Mucosa of descending colon (tissue), 3 donors: ENCODE measurements at regions not wholly inside any gene's neighbourhood (a gene's known extent, or its start where the extent isn't known, plus 50 kb on each side); places are given as distances from the start of the nearest gene placed in this dataset.

Experiments
- ATAC-seq: fragments of 200-7000 bp; cut with Tn5 transposase; one replicate; pipeline ENCODE4 v1.9.1; 2020; ENCODE audit warnings: mild to moderate bottlenecking, moderate library complexity
- DNase-seq, 3 donors: peaks; one replicate each; pipeline ENCODE4 v3.0.0-alpha.2; 2020
- H3K36me3 ChIP-seq: fragments of 200-600 bp; one replicate; pipeline ENCODE4 v1.8.0; 2021; ENCODE audit warnings: low read depth, mild to moderate bottlenecking
- H3K4me1 ChIP-seq: fragments of 200-600 bp; one replicate; pipeline ENCODE4 v1.8.0; 2021; ENCODE audit warnings: low read depth, mild to moderate bottlenecking
- H3K4me3 ChIP-seq: fragments of 200-600 bp; one replicate; pipeline ENCODE4 v1.8.0; 2021; ENCODE audit warnings: mild to moderate bottlenecking
- H3K9me3 ChIP-seq: fragments of 200-600 bp; one replicate; pipeline ENCODE4 v1.8.0; 2021; ENCODE audit warnings: mild to moderate bottlenecking
- CTCF ChIP-seq: fragments of 200-600 bp; IDR thresholded peaks from one replicate; pipeline ENCODE4 v1.8.0; 2022; ENCODE audit warnings: antibody characterized with exemption, mild to moderate bottlenecking
- intact Hi-C, 2 donors: fragments of 100-400 bp; cut with DNase I in 1 of 2; cut with micrococcal nuclease in 1 of 2; formaldehyde crosslinking; loops; one replicate each; pipeline versions ENCODE4 v1.11.0 to v1.11.1; 2022; cut with DNase I, micrococcal nuclease
- donor health status: DM: no; HTN: no; CAD: no; lungs with moderate emphysema.
- donor health status: DM: no; HTN: no; CAD: no.
- donor health status: DM: no; HTN: yes; CAD: no.

GRCh38 chr2:83916559-83916958 lies 542.5 kb downstream of the SUCLG1 start:
- no peaks in the 10 kb centered on the region for H3K9me3 ChIP-seq
- intact Hi-C loops = no loop called here
- H3K4me1 ChIP-seq = no peaks in the 10 kb centered on the region
- TF ChIP-seq CTCF = no peak
- H3K4me3 ChIP-seq = no peak overlapping the region
- H3K36me3 ChIP-seq = no peaks in the 10 kb centered on the region
- DNase-seq (no peak), ATAC-seq (no peak)

- intact Hi-C loops = no loop called here
- ATAC-seq = no peak
- Histone ChIP-seq H3K9me3 (no peaks in the 10 kb centered on the region), H3K4me1 (no peaks in the 10 kb centered on the region), H3K36me3 (no peaks in the 10 kb centered on the region), H3K4me3 (no peak overlapping the region)
- no peak for TF ChIP-seq CTCF
- no peak for DNase-seq
These were observed 543.7 kb downstream of the SUCLG1 start for GRCh38 chr2:83915381-83915780.

- DNase-seq = no peak
- Histone ChIP-seq H3K36me3 (no peaks in the 10 kb centered on the region), H3K4me3 (no peak overlapping the region), H3K4me1 (no peaks in the 10 kb centered on the region), H3K9me3 (no peaks in the 10 kb centered on the region)
- intact Hi-C loops = no loop called here
- no peak for ATAC-seq
- TF ChIP-seq CTCF = no peak
These were observed 550.3 kb downstream of the SUCLG1 start for GRCh38 chr2:83908750-83909149.

GRCh38 chr2:83901317-83901716 lies 557.8 kb downstream of the SUCLG1 start:
- Histone ChIP-seq H3K4me3 (no peak overlapping the region), H3K9me3 (no peaks in the 10 kb centered on the region), H3K4me1 (no peaks in the 10 kb centered on the region), H3K36me3 (no peaks in the 10 kb centered on the region)
- ATAC-seq (no peak), DNase-seq (no peak)
- intact Hi-C loops = no loop called here
- TF ChIP-seq CTCF = no peak

GRCh38 chr2:83900862-83901261 lies 558.2 kb downstream of the SUCLG1 start:
- DNase-seq (no peak), ATAC-seq (no peak)
- Histone ChIP-seq H3K9me3 (no peaks in the 10 kb centered on the region), H3K36me3 (no peaks in the 10 kb centered on the region), H3K4me3 (no peak overlapping the region), H3K4me1 (no peaks in the 10 kb centered on the region)
- TF ChIP-seq CTCF = no peak
- intact Hi-C loops = no loop called here

GRCh38 chr2:83899271-83899670 lies 559.8 kb downstream of the SUCLG1 start:
- H3K9me3 ChIP-seq = no peaks in the 10 kb centered on the region
- intact Hi-C loops = no loop called here
- TF ChIP-seq CTCF = no peak
- H3K4me1 ChIP-seq = no peaks in the 10 kb centered on the region
- ATAC-seq (no peak), DNase-seq (no peak)
- H3K36me3 ChIP-seq = no peaks in the 10 kb centered on the region
- no peak overlapping the region for H3K4me3 ChIP-seq
